ENCODE measurements at regions not wholly inside any gene's neighbourhood (a gene's known extent, or its start where the extent isn't known, plus 50 kb on each side); places are given as distances from the start of the nearest gene placed in this dataset.

- H3K27ac ChIP-seq = peak overlapping the region; percentile 75
These were observed 133.7 kb upstream of the MAP1B start for GRCh38 chr5:71973563-71973962.

GRCh38 chr5:71974165-71974564 is 133.1 kb upstream of the MAP1B start:
- Histone ChIP-seq H3K4me3 (no peak overlapping the region), H3K4me1 (peaks cover 8% of the 10 kb centered on the region), H3K27me3 (no peaks in the 10 kb centered on the region), H3K27ac (peak overlapping the region; percentile 75), H3K9me3 (no peaks in the 10 kb centered on the region), H3K36me3 (no peaks in the 10 kb centered on the region)
- TF ChIP-seq POLR2AphosphoS5 (IDR thresholded peaks at IDR 0.05) = peak in 1 of 3 donors; percentile 63
- no peak for TF ChIP-seq EP300 (IDR thresholded peaks at IDR 0.05)
- no peak for DNase-seq (ENCODE audit: low spot score in 2 of 2)
- 61% methylated on average over 1 of the region's 1 CpG for WGBS

More at GRCh38 chr5:71973563-71973962, 133.7 kb upstream of the MAP1B start:
- no peak overlapping the region for H3K4me3 ChIP-seq
- no peaks in the 10 kb centered on the region for H3K36me3 ChIP-seq
- TF ChIP-seq, protein P1, sequence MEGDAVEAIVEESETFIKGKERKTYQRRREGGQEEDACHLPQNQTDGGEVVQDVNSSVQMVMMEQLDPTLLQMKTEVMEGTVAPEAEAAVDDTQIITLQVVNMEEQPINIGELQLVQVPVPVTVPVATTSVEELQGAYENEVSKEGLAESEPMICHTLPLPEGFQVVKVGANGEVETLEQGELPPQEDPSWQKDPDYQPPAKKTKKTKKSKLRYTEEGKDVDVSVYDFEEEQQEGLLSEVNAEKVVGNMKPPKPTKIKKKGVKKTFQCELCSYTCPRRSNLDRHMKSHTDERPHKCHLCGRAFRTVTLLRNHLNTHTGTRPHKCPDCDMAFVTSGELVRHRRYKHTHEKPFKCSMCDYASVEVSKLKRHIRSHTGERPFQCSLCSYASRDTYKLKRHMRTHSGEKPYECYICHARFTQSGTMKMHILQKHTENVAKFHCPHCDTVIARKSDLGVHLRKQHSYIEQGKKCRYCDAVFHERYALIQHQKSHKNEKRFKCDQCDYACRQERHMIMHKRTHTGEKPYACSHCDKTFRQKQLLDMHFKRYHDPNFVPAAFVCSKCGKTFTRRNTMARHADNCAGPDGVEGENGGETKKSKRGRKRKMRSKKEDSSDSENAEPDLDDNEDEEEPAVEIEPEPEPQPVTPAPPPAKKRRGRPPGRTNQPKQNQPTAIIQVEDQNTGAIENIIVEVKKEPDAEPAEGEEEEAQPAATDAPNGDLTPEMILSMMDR (IDR thresholded peaks at IDR 0.05) = no peak
- TF ChIP-seq EP300 (IDR thresholded peaks at IDR 0.05) (no peak), POLR2A (IDR thresholded peaks at IDR 0.05) (no peak), POLR2AphosphoS5 (IDR thresholded peaks at IDR 0.05) (no peak)
- WGBS = 57% methylated on average over 3 of the region's 3 CpGs
- H3K27me3 ChIP-seq = no peaks in the 10 kb centered on the region
- DNase-seq (ENCODE audit: low spot score in 2 of 2) = no peak
- peaks cover 8% of the 10 kb centered on the region for H3K4me1 ChIP-seq
- no peaks in the 10 kb centered on the region for H3K9me3 ChIP-seq

DNA sequence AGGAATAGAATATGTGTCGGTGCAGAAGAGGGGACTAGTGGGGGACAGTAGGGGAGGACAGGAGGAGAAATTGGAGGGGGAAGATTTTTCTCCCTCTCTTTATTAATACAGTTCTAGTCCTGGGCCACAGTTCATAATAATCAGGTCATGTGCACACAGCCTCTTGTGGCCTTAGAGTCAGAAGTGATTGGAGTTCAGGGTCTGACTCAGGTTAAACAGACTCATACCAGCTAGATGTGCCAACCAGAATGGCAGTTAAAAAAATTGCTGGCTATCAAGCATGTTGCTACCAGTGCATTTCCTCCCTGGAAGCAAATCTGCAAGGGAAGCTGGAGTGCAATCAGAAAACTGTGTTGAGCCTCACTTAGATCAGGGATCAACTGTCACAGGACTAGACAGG is 132.7 kb upstream of the MAP1B start:
- TF ChIP-seq, protein P1 (IDR thresholded peaks at IDR 0.05) = no peak
- no peak for TF ChIP-seq POLR2A (IDR thresholded peaks at IDR 0.05)
- no peak for TF ChIP-seq POLR2AphosphoS5 (IDR thresholded peaks at IDR 0.05)
- TF ChIP-seq EP300 (IDR thresholded peaks at IDR 0.05) = no peak
- H3K27ac ChIP-seq = peak overlapping the region; percentile 55
- no peaks in the 10 kb centered on the region for H3K27me3 ChIP-seq
- WGBS = 68% methylated on average over 1 of the region's 1 CpG
- H3K4me3 ChIP-seq = no peak overlapping the region
- no peaks in the 10 kb centered on the region for H3K9me3 ChIP-seq
- no peak for DNase-seq (ENCODE audit: low spot score in 2 of 2)
- no peaks in the 10 kb centered on the region for H3K36me3 ChIP-seq
- H3K4me1 ChIP-seq = peaks cover 8% of the 10 kb centered on the region

DNA sequence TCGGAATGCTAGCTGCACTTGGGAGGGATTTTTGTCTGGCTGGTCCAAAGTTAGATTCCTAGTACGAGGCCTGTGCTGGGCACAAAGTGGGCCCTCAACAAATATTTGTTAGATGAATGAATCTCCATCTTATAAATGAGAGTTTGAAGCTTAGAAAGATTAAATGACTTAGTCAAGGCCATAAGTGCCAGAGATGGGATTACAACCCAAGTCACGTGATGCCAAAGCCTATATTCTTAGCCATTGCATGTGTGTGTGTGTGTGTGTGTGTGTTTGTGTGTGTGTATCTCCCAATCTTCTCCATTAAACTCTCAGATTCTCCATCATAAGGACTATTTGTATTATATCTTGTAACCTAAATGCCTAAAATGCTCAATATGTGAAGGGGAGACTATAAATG is 130.8 kb upstream of the MAP1B start:
- Histone ChIP-seq H3K9me3 (no peaks in the 10 kb centered on the region), H3K4me3 (no peak overlapping the region), H3K27ac (no peak overlapping the region), H3K36me3 (no peaks in the 10 kb centered on the region), H3K27me3 (no peaks in the 10 kb centered on the region), H3K4me1 (peaks cover 8% of the 10 kb centered on the region)
- 83% methylated on average over 3 of the region's 3 CpGs for WGBS
- TF ChIP-seq POLR2A (IDR thresholded peaks at IDR 0.05) (no peak), EP300 (IDR thresholded peaks at IDR 0.05) (no peak), POLR2AphosphoS5 (IDR thresholded peaks at IDR 0.05) (no peak)
- TF ChIP-seq, protein P1 (IDR thresholded peaks at IDR 0.05) = no peak
- DNase-seq (ENCODE audit: low spot score in 2 of 2) = no peak

DNA sequence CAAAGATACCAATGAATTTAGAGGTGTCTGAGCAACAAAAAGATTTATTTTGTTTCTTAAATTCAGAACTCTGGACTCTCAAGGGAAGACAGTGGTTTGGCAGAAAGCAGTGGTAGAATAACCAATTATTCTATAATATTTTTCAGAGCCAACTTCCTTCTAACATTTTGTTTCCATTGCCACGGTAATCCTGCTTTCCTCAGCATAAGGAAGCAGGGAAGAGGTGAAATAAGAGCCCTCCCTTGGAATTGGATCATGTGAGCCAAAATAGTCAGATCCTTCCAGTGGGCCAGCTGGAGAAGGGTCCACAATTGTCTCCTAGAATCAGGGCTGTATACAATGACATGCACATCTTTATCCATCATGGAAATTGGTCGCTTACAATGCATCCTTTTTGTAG is 130.0 kb upstream of the MAP1B start:
- TF ChIP-seq EP300 (IDR thresholded peaks at IDR 0.05) = no peak
- no peak for TF ChIP-seq POLR2AphosphoS5 (IDR thresholded peaks at IDR 0.05)
- TF ChIP-seq POLR2A (IDR thresholded peaks at IDR 0.05) = no peak
- TF ChIP-seq, protein P1 (IDR thresholded peaks at IDR 0.05) = no peak
- no peak for DNase-seq (ENCODE audit: low spot score in 2 of 2)
- Histone ChIP-seq H3K9me3 (no peaks in the 10 kb centered on the region), H3K36me3 (no peaks in the 10 kb centered on the region), H3K27me3 (no peaks in the 10 kb centered on the region), H3K4me3 (no peak overlapping the region), H3K27ac (no peak overlapping the region), H3K4me1 (peaks cover 8% of the 10 kb centered on the region)
- 70% methylated on average over 2 of the region's 2 CpGs for WGBS

GRCh38 chr5:71978216-71978615 is 129.1 kb upstream of the MAP1B start:
- 81% methylated on average over 1 of the region's 1 CpG for WGBS
- peaks cover 7% of the 10 kb centered on the region for H3K4me1 ChIP-seq

More at GRCh38 chr5:71978216-71978615, 129.1 kb upstream of the MAP1B start:
- Histone ChIP-seq H3K36me3 (no peaks in the 10 kb centered on the region), H3K9me3 (peaks cover 4% of the 10 kb centered on the region), H3K27ac (no peak overlapping the region), H3K27me3 (no peaks in the 10 kb centered on the region), H3K4me3 (no peak overlapping the region)
- no peak for DNase-seq (ENCODE audit: low spot score in 2 of 2)
- TF ChIP-seq POLR2AphosphoS5 (IDR thresholded peaks at IDR 0.05) (no peak), POLR2A (IDR thresholded peaks at IDR 0.05) (no peak), EP300 (IDR thresholded peaks at IDR 0.05) (no peak)
- TF ChIP-seq, protein P1 (IDR thresholded peaks at IDR 0.05) = no peak

Measured in suprapubic skin (tissue), 4 donors.